ENCODE measurements at regions not wholly inside any gene's neighbourhood (a gene's known extent, or its start where the extent isn't known, plus 50 kb on each side); places are given as distances from the start of the nearest gene placed in this dataset.

DNA sequence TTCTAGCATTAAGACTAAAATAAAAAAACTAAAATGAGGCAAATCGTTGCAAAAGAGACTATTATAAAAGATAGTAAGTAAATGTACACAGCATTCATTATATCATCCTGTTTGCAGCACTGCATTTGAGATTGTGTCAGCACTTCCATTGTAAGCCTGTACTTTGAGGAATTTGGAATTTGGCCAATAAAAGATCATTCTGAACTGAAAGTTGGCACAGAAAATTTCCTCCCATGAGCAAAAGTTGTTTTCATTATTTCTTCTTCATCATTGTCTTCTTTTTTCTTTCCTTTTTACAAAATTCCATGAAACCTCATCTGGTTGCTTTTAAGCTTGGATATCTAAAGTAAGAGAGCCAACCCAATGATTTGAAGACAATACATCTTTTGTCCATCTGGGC is 199.3 kb upstream of the ADAMTSL1 start:
- Histone ChIP-seq H3K9me3 (replicated peaks; ENCODE audit: control insufficient read depth, insufficient read depth, low read depth, low read length) (no peaks in the 10 kb centered on the region), H3K27me3 (ENCODE audit: control insufficient read depth in 2 of 2, insufficient read depth in 2 of 2, low read length in 2 of 2) (no peaks in the 10 kb centered on the region), H3K4me3 (no peak overlapping the region), H3K27ac (ENCODE audit: extremely low read depth, low read depth, low read length) (no peak overlapping the region), H4K20me1 (replicated peaks; ENCODE audit: control insufficient read depth, insufficient read depth, low read length) (no peaks in the 10 kb centered on the region), H3K4me2 (ENCODE audit: insufficient read depth, low read length) (no peak overlapping the region), H3K4me1 (replicated peaks in 1 of 2; ENCODE audit: control insufficient read depth in 2 of 2, insufficient read depth in 2 of 2, low read length in 2 of 2) (no peaks in the 10 kb centered on the region), H3K9ac (ENCODE audit: insufficient read depth in 1 of 2, low read depth in 2 of 2, low read length in 2 of 2) (no peak overlapping the region), H3K36me3 (ENCODE audit: control insufficient read depth, insufficient read depth, low read length) (no peaks in the 10 kb centered on the region), H2AFZ (ENCODE audit: low read depth, low read length) (no peak overlapping the region), H3K79me2 (ENCODE audit: control insufficient read depth, insufficient read depth, low read length) (no peaks in the 10 kb centered on the region), H3K9me1 (ENCODE audit: control insufficient read depth, insufficient read depth, low read length) (no peaks in the 10 kb centered on the region)
- in situ Hi-C loops (cut with MboI) = loop anchor here (25.0 kb wide), 1 partner anchor 1188 kb away; no protein-coding TSS in a partner anchor
- POLR2A ChIA-PET = no interaction called here
- ATAC-seq (no peak), FAIRE-seq (no peak), DNase-seq (ENCODE audit: extremely low read depth in 1 of 4, low spot score in 3 of 4) (no peak)
- TF ChIP-seq ZNF507 (tag; conservative IDR thresholded peaks at IDR 0.05) (no peak), CBX1 (IDR thresholded peaks at IDR 0.05; ENCODE audit: low read depth) (no peak), NFRKB (IDR thresholded peaks at IDR 0.05; ENCODE audit: low read depth) (no peak), ETV5 (CRISPR knock-in tag; IDR thresholded peaks at IDR 0.05; ENCODE audit: low read depth) (no peak), HNRNPUL1 (IDR thresholded peaks at IDR 0.05; ENCODE audit: low read length) (no peak), ZNF134 (CRISPR knock-in tag; conservative IDR thresholded peaks at IDR 0.05) (no peak)
- TF ChIP-seq, protein P1, sequence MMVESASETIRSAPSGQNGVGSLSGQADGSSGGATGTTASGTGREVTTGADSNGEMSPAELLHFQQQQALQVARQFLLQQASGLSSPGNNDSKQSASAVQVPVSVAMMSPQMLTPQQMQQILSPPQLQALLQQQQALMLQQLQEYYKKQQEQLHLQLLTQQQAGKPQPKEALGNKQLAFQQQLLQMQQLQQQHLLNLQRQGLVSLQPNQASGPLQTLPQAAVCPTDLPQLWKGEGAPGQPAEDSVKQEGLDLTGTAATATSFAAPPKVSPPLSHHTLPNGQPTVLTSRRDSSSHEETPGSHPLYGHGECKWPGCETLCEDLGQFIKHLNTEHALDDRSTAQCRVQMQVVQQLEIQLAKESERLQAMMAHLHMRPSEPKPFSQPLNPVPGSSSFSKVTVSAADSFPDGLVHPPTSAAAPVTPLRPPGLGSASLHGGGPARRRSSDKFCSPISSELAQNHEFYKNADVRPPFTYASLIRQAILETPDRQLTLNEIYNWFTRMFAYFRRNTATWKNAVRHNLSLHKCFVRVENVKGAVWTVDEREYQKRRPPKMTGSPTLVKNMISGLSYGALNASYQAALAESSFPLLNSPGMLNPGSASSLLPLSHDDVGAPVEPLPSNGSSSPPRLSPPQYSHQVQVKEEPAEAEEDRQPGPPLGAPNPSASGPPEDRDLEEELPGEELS (CRISPR knock-in tag; IDR thresholded peaks at IDR 0.05; ENCODE audit: borderline replicate concordance) = no peak
- TF ChIP-seq, protein P2, sequence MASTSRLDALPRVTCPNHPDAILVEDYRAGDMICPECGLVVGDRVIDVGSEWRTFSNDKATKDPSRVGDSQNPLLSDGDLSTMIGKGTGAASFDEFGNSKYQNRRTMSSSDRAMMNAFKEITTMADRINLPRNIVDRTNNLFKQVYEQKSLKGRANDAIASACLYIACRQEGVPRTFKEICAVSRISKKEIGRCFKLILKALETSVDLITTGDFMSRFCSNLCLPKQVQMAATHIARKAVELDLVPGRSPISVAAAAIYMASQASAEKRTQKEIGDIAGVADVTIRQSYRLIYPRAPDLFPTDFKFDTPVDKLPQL (IDR thresholded peaks at IDR 0.05; ENCODE audit: extremely low read depth, insufficient read length) = no peak
- TF ChIP-seq, protein P3, sequence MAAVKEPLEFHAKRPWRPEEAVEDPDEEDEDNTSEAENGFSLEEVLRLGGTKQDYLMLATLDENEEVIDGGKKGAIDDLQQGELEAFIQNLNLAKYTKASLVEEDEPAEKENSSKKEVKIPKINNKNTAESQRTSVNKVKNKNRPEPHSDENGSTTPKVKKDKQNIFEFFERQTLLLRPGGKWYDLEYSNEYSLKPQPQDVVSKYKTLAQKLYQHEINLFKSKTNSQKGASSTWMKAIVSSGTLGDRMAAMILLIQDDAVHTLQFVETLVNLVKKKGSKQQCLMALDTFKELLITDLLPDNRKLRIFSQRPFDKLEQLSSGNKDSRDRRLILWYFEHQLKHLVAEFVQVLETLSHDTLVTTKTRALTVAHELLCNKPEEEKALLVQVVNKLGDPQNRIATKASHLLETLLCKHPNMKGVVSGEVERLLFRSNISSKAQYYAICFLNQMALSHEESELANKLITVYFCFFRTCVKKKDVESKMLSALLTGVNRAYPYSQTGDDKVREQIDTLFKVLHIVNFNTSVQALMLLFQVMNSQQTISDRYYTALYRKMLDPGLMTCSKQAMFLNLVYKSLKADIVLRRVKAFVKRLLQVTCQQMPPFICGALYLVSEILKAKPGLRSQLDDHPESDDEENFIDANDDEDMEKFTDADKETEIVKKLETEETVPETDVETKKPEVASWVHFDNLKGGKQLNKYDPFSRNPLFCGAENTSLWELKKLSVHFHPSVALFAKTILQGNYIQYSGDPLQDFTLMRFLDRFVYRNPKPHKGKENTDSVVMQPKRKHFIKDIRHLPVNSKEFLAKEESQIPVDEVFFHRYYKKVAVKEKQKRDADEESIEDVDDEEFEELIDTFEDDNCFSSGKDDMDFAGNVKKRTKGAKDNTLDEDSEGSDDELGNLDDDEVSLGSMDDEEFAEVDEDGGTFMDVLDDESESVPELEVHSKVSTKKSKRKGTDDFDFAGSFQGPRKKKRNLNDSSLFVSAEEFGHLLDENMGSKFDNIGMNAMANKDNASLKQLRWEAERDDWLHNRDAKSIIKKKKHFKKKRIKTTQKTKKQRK (IDR thresholded peaks at IDR 0.05; ENCODE audit: borderline replicate concordance, low read depth, low read length) = no peak
- CTCF ChIA-PET (ENCODE audit: low intra/inter-chr PET ratio) = no interaction called here
- intact Hi-C loops (cut with micrococcal nuclease) = no loop called here
- WGBS (ENCODE audit: insufficient coverage, low coverage, missing lambda C conversion rate) = 0% methylated on average over 1 of the region's 1 CpG
- no TSS peak for BruUV-seq (replicated peaks)

Measured in K562 (cell line).